NT2/D1 (cell line): ENCODE measurements at regions not wholly inside any gene's neighbourhood (a gene's known extent, or its start where the extent isn't known, plus 50 kb on each side); places are given as distances from the start of the nearest gene placed in this dataset.

Source experiments
- YY1 ChIP-seq: IDR thresholded peaks from 2 replicates; pipeline ENCODE4 v1.6.1; 2011; ENCODE audit not compliant: insufficient read length, insufficient read depth
- ZNF274 ChIP-seq: IDR thresholded peaks from 2 replicates; pipeline ENCODE4 v1.6.1; 2011; ENCODE audit warnings: mild to moderate bottlenecking, low read depth, low read length

- TF ChIP-seq YY1 (no peak), ZNF274 (no peak)
Observed at GRCh38 chr11:11163669-11164333, 189.2 kb downstream of the CSNK2A3 start.
